ENCODE measurements at regions not wholly inside any gene's neighbourhood (a gene's known extent, or its start where the extent isn't known, plus 50 kb on each side); places are given as distances from the start of the nearest gene placed in this dataset.

GRCh38 chr15:81530271-81530691, 156.3 kb upstream of the TMC3 start:
- 55 to 65% methylated on average over 3 of the region's 3 CpGs for WGBS, 2 donors
- intact Hi-C loops (cut with DNase I) = no loop called here
- no peaks in the 10 kb centered on the region for H3K36me3 ChIP-seq
- H3K27ac ChIP-seq = no peak overlapping the region
- H3K4me1 ChIP-seq = peaks cover 0 to 7% (median 3%) of the 10 kb centered on the region in 3 donors
- TF ChIP-seq POLR2A (IDR thresholded peaks at IDR 0.05) (no peak), CTCF (IDR thresholded peaks at IDR 0.05) (no peak)
- no peak for DNase-seq
- H3K27me3 ChIP-seq = no peaks in the 10 kb centered on the region
- H3K9me3 ChIP-seq = no peaks in the 10 kb centered on the region
- H3K4me3 ChIP-seq = no peak overlapping the region

- intact Hi-C loops (cut with DNase I) = no loop called here
- TF ChIP-seq CTCF (IDR thresholded peaks at IDR 0.05) (no peak), POLR2A (IDR thresholded peaks at IDR 0.05) (no peak)
- H3K27me3 ChIP-seq = no peaks in the 10 kb centered on the region
- no peaks in the 10 kb centered on the region for H3K36me3 ChIP-seq
- peaks cover 0 to 7% (median 3%) of the 10 kb centered on the region in 3 donors for H3K4me1 ChIP-seq
- no peak overlapping the region for H3K4me3 ChIP-seq
- WGBS, 2 donors = 82 to 87% methylated on average over 2 of the region's 2 CpGs
- no peak overlapping the region for H3K27ac ChIP-seq
- no peaks in the 10 kb centered on the region for H3K9me3 ChIP-seq
- DNase-seq = no peak
These were observed 155.5 kb upstream of the TMC3 start for GRCh38 chr15:81529481-81529880.

GRCh38 chr15:81526029-81526428, 152.0 kb upstream of the TMC3 start:
- WGBS, 2 donors = 81 to 84% methylated on average over 4 of the region's 4 CpGs

GRCh38 chr15:81524496-81524895, 150.5 kb upstream of the TMC3 start:
- Histone ChIP-seq H3K27me3 (no peaks in the 10 kb centered on the region), H3K4me3 (no peak overlapping the region), H3K27ac (no peak overlapping the region), H3K36me3 (no peaks in the 10 kb centered on the region), H3K4me1 (no peaks in the 10 kb centered on the region), H3K9me3 (no peaks in the 10 kb centered on the region)
- TF ChIP-seq POLR2A (IDR thresholded peaks at IDR 0.05) (no peak), CTCF (IDR thresholded peaks at IDR 0.05) (no peak)
- intact Hi-C loops (cut with DNase I) = no loop called here
- 76 to 100% methylated on average over 1 of the region's 1 CpG for WGBS, 2 donors
- DNase-seq = no peak

More at GRCh38 chr15:81526029-81526428, 152.0 kb upstream of the TMC3 start:
- no peak for DNase-seq
- H3K9me3 ChIP-seq = no peaks in the 10 kb centered on the region
- no peaks in the 10 kb centered on the region for H3K36me3 ChIP-seq
- no peak overlapping the region for H3K27ac ChIP-seq
- H3K4me3 ChIP-seq = no peak overlapping the region
- intact Hi-C loops (cut with DNase I) = no loop called here
- TF ChIP-seq CTCF (IDR thresholded peaks at IDR 0.05) = no peak
- TF ChIP-seq POLR2A (IDR thresholded peaks at IDR 0.05) = no peak
- no peaks in the 10 kb centered on the region for H3K27me3 ChIP-seq
- H3K4me1 ChIP-seq = peaks cover 0 to 2% (median 0%) of the 10 kb centered on the region in 3 donors

GRCh38 chr15:81523867-81524266, 149.9 kb upstream of the TMC3 start:
- H3K4me1 ChIP-seq = no peaks in the 10 kb centered on the region
- no peaks in the 10 kb centered on the region for H3K36me3 ChIP-seq
- TF ChIP-seq POLR2A (IDR thresholded peaks at IDR 0.05) (no peak), CTCF (IDR thresholded peaks at IDR 0.05) (no peak)
- peaks cover 0 to 2% (median 0%) of the 10 kb centered on the region in 4 donors for H3K27me3 ChIP-seq
- intact Hi-C loops (cut with DNase I) = no loop called here
- 43 to 63% methylated on average over 2 of the region's 2 CpGs for WGBS, 2 donors
- H3K4me3 ChIP-seq = no peak overlapping the region
- H3K9me3 ChIP-seq = no peaks in the 10 kb centered on the region
- H3K27ac ChIP-seq = no peak overlapping the region
- no peak for DNase-seq

Data from esophagus squamous epithelium (tissue), 5 donors.